CD4-positive, alpha-beta T cell treated with Interleukin-17A for 4 hours (primary cell): ENCODE measurements at regions not wholly inside any gene's neighbourhood (a gene's known extent, or its start where the extent isn't known, plus 50 kb on each side); places are given as distances from the start of the nearest gene placed in this dataset.

Source experiments
- DNase-seq: peaks from one replicate; pipeline ENCODE4 v3.0.0-alpha.2; 2020; ENCODE audit warnings: mixed read lengths

GRCh38 chr22:23000657-23001347 lies 69.5 kb upstream of the GNAZ start:
- DNase-seq = no peak

- DNase-seq = no peak
These were observed 68.9 kb upstream of the GNAZ start for GRCh38 chr22:23001463-23001862.

- DNase-seq = no peak
These were observed 67.6 kb upstream of the GNAZ start for GRCh38 chr22:23002612-23003180.

- DNase-seq = no peak
These were observed 62.5 kb upstream of the GNAZ start for GRCh38 chr22:23007823-23008222.

- DNase-seq = no peak
These were observed 61.4 kb upstream of the GNAZ start for GRCh38 chr22:23008896-23009295.
